Glutamatergic neuron (in vitro differentiated cells): ENCODE measurements at regions not wholly inside any gene's neighbourhood (a gene's known extent, or its start where the extent isn't known, plus 50 kb on each side); places are given as distances from the start of the nearest gene placed in this dataset.

Experiments used
- DNase-seq: peaks from one replicate; pipeline ENCODE4 v3.0.0; 2022
- H3K27ac Mint-ChIP-seq: one replicate; pipeline ENCODE4 v1.8.0; 2020; ENCODE audit warnings: mild to moderate bottlenecking, mixed read lengths, inconsistent platforms; ENCODE audit not compliant: unreplicated experiment
- H3K27me3 Mint-ChIP-seq: one replicate; pipeline ENCODE4 v1.8.0; 2020; ENCODE audit warnings: mild to moderate bottlenecking, moderate library complexity, mixed read lengths, inconsistent platforms; ENCODE audit not compliant: unreplicated experiment
- H3K36me3 Mint-ChIP-seq: one replicate; pipeline ENCODE4 v1.8.0; 2020; ENCODE audit warnings: mild to moderate bottlenecking, mixed read lengths, inconsistent platforms; ENCODE audit not compliant: unreplicated experiment
- H3K4me1 Mint-ChIP-seq: one replicate; pipeline ENCODE4 v1.8.0; 2020; ENCODE audit warnings: mild to moderate bottlenecking, low read depth, mixed read lengths, inconsistent platforms; ENCODE audit not compliant: unreplicated experiment
- H3K4me3 Mint-ChIP-seq: one replicate; pipeline ENCODE4 v1.8.0; 2020; ENCODE audit warnings: mild to moderate bottlenecking, mixed read lengths, inconsistent platforms; ENCODE audit not compliant: unreplicated experiment
- H3K9me3 Mint-ChIP-seq: one replicate; pipeline ENCODE4 v1.8.0; 2020; ENCODE audit warnings: mild to moderate bottlenecking, moderate library complexity, mixed read lengths, inconsistent platforms; ENCODE audit not compliant: unreplicated experiment
- TF ChIP-seq, protein P1 (sequence below): fragments of 200-600 bp; sonication (generic); IDR thresholded peaks from one replicate; pipeline ENCODE4 v1.5.0; 2021; ENCODE audit not compliant: partially characterized antibody, unreplicated experiment

DNA sequence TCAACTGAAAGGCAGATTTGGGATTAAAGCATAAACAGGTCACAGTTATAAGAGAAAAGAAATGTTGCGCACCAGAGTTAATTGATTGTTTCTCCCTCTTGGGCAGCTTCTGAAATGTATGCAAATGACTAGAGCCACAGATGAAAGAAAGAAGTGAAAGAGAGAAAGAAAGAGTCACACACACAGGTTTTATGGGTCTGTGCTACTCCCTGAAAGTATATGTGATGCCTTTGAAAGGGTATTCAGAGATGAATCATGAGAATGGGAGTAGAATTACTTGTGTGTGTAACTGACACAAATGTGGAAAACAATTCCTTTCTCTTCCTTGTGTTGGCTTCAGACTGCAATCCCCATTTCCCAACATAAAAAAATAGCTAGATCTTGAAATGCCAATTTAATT is 196.9 kb downstream of the FOXA2 start:
- Mint-ChIP-seq H3K36me3 (no peaks in the 10 kb centered on the region), H3K9me3 (no peaks in the 10 kb centered on the region), H3K4me1 (no peaks in the 10 kb centered on the region), H3K27me3 (peaks cover 2% of the 10 kb centered on the region), H3K27ac (no peak overlapping the region), H3K4me3 (no peak overlapping the region)
- TF ChIP-seq, protein P1, sequence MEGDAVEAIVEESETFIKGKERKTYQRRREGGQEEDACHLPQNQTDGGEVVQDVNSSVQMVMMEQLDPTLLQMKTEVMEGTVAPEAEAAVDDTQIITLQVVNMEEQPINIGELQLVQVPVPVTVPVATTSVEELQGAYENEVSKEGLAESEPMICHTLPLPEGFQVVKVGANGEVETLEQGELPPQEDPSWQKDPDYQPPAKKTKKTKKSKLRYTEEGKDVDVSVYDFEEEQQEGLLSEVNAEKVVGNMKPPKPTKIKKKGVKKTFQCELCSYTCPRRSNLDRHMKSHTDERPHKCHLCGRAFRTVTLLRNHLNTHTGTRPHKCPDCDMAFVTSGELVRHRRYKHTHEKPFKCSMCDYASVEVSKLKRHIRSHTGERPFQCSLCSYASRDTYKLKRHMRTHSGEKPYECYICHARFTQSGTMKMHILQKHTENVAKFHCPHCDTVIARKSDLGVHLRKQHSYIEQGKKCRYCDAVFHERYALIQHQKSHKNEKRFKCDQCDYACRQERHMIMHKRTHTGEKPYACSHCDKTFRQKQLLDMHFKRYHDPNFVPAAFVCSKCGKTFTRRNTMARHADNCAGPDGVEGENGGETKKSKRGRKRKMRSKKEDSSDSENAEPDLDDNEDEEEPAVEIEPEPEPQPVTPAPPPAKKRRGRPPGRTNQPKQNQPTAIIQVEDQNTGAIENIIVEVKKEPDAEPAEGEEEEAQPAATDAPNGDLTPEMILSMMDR = no peak
- DNase-seq = no peak

DNA sequence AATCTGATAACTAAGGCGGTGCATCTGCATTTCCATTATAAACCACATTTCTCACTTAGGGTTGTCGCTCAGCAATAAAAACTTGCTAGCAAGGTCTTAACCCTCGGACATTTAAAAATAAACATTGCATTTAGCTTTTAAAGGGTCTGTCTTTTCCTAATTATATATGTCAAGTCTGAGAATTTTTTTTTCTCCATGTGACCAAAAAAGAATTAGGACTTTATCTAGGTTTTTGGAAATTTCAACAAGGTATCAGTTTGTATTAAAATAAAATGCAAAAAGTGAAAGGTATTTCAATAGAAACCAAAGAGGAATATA is 198.1 kb downstream of the FOXA2 start:
- peaks cover 2% of the 10 kb centered on the region for H3K27me3 Mint-ChIP-seq

DNA sequence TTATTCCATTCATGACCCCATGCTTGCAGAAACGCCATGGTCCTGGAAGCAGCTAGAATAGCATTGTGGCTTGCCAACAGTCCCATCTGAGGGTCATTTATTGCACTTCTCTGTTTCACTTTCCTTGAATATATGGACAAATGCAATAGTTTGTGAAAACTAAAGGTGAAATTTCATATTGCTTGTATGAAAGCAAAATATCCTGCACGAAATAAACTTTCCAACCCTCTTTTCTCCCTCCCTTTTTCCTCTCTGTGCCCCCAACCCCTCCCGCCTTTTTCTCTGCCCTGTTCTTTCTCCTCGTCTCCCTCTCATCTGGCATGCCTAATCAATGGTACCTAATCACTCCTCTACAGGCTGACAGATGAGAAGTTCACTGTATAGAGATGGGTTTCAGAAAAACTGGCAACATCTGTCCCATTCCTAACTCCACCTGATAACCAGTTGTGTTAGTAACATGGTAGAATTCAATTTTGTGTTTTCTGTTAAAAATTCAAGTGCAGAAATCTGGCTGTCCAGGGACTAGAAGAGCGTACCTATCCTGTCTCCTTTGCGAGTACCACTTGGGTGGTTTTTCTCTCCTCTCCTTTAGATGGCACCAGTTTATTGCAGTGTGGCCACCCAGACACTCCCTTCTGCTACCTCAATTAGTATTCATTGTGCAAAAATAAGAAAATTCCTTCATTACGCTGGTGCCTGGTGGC is 198.6 kb downstream of the FOXA2 start:
- Mint-ChIP-seq H3K4me3 (no peak overlapping the region), H3K4me1 (no peaks in the 10 kb centered on the region), H3K36me3 (no peaks in the 10 kb centered on the region), H3K27ac (no peak overlapping the region), H3K9me3 (no peaks in the 10 kb centered on the region), H3K27me3 (peaks cover 2% of the 10 kb centered on the region)
- TF ChIP-seq, protein P1 = no peak
- DNase-seq = no peak

More for the DNA sequence above, 198.1 kb downstream of the FOXA2 start:
- no peaks in the 10 kb centered on the region for H3K4me1 Mint-ChIP-seq
- H3K36me3 Mint-ChIP-seq = no peaks in the 10 kb centered on the region
- no peaks in the 10 kb centered on the region for H3K9me3 Mint-ChIP-seq
- no peak overlapping the region for H3K4me3 Mint-ChIP-seq
- DNase-seq = no peak
- no peak overlapping the region for H3K27ac Mint-ChIP-seq
- TF ChIP-seq, protein P1 = no peak

- H3K4me3 Mint-ChIP-seq = no peak overlapping the region
- TF ChIP-seq, protein P1 = no peak
Observed at GRCh38 chr20:22384978-22385377, 199.4 kb downstream of the FOXA2 start.

GRCh38 chr20:22383156-22383555 is 201.2 kb downstream of the FOXA2 start:
- no peak overlapping the region for H3K4me3 Mint-ChIP-seq
- no peaks in the 10 kb centered on the region for H3K4me1 Mint-ChIP-seq
- no peak overlapping the region for H3K27ac Mint-ChIP-seq
- no peaks in the 10 kb centered on the region for H3K27me3 Mint-ChIP-seq
- no peaks in the 10 kb centered on the region for H3K9me3 Mint-ChIP-seq
- no peaks in the 10 kb centered on the region for H3K36me3 Mint-ChIP-seq
- DNase-seq = no peak
- TF ChIP-seq, protein P1 = no peak

More at GRCh38 chr20:22384978-22385377, 199.4 kb downstream of the FOXA2 start:
- DNase-seq = no peak
- H3K9me3 Mint-ChIP-seq = no peaks in the 10 kb centered on the region
- H3K27me3 Mint-ChIP-seq = no peaks in the 10 kb centered on the region
- no peaks in the 10 kb centered on the region for H3K36me3 Mint-ChIP-seq
- H3K27ac Mint-ChIP-seq = no peak overlapping the region
- no peaks in the 10 kb centered on the region for H3K4me1 Mint-ChIP-seq
